Liver (tissue), 3 donors: ENCODE measurements at regions not wholly inside any gene's neighbourhood (a gene's known extent, or its start where the extent isn't known, plus 50 kb on each side); places are given as distances from the start of the nearest gene placed in this dataset.

Source experiments
- CTCF ChIP-seq: fragments of 150-350 bp; IDR thresholded peaks from 2 replicates; pipeline ENCODE4 v1.5.1; 2017; ENCODE audit warnings: improper control_type of control experiment, low read depth, low read length; ENCODE audit not compliant: missing input control
- EGR1 ChIP-seq, 2 donors: IDR thresholded peaks; 2 replicates each; pipeline ENCODE4 v1.6.1; 2016 to 2018; ENCODE audit warnings: antibody characterized with exemption in 2 of 2, low read depth in 2 of 2
- FOXA1 ChIP-seq: IDR thresholded peaks from 2 replicates; pipeline ENCODE4 v1.6.1; 2016; ENCODE audit warnings: antibody characterized with exemption
- FOXA2 ChIP-seq: IDR thresholded peaks from 2 replicates; pipeline ENCODE4 v1.6.1; 2016; ENCODE audit warnings: antibody characterized with exemption
- GABPA ChIP-seq, 2 donors: IDR thresholded peaks in 1 of 2; conservative IDR thresholded peaks in 1 of 2; 2 replicates each; pipeline ENCODE4 v1.6.1; 2016; ENCODE audit warnings: antibody characterized with exemption in 2 of 2, mild to moderate bottlenecking in 1 of 2, moderate library complexity in 1 of 2
- JUND ChIP-seq, 2 donors: IDR thresholded peaks; 2 replicates each; pipeline ENCODE4 v1.6.1; 2016; ENCODE audit warnings: antibody characterized with exemption in 2 of 2
- MAX ChIP-seq: IDR thresholded peaks from 2 replicates; pipeline ENCODE4 v1.6.1; 2016; ENCODE audit warnings: antibody characterized with exemption
- RAD21 ChIP-seq, 2 donors: IDR thresholded peaks; 2 replicates each; pipeline ENCODE4 v1.6.1; 2016; ENCODE audit warnings: antibody characterized with exemption in 2 of 2, mild to moderate bottlenecking in 2 of 2
- REST ChIP-seq: IDR thresholded peaks from 2 replicates; pipeline ENCODE4 v1.6.1; 2016; ENCODE audit warnings: antibody characterized with exemption, mild to moderate bottlenecking
- RXRA ChIP-seq, 2 donors: IDR thresholded peaks; 2 replicates each; pipeline ENCODE4 v1.6.1; 2017 to 2018; ENCODE audit warnings: antibody characterized with exemption in 2 of 2, mild to moderate bottlenecking in 1 of 2
- SP1 ChIP-seq: IDR thresholded peaks from 2 replicates; pipeline ENCODE4 v1.6.1; 2018; ENCODE audit warnings: antibody characterized with exemption, mild to moderate bottlenecking
- TAF1 ChIP-seq: conservative IDR thresholded peaks from 2 replicates; pipeline ENCODE4 v1.6.1; 2016; ENCODE audit warnings: antibody characterized with exemption, mild to moderate bottlenecking
- YY1 ChIP-seq: IDR thresholded peaks from 2 replicates; pipeline ENCODE4 v1.6.1; 2016; ENCODE audit warnings: antibody characterized with exemption, mild to moderate bottlenecking
- ZBTB33 ChIP-seq: IDR thresholded peaks from 2 replicates; pipeline ENCODE4 v1.6.1; 2016; ENCODE audit warnings: antibody characterized with exemption
- donor health status: healthy.
- donor health status: healthy.

GRCh38 chr13:73508841-73509240 lies 450.0 kb downstream of the KLF5 start:
- TF ChIP-seq CTCF (no peak), REST (no peak), FOXA1 (no peak), SP1 (no peak), YY1 (no peak), ZBTB33 (no peak), MAX (no peak), GABPA (IDR thresholded peaks at IDR 0.05 in 1 of 2, conservative IDR thresholded peaks at IDR 0.05 in 1 of 2) (no peak), TAF1 (no peak), RXRA (IDR thresholded peaks at IDR 0.05) (no peak), FOXA2 (no peak), EGR1 (IDR thresholded peaks at IDR 0.05; ENCODE audit: low read depth in 2 of 2) (no peak), RAD21 (IDR thresholded peaks at IDR 0.05) (no peak), JUND (IDR thresholded peaks at IDR 0.05) (no peak)
